HepG2 (cell line): ENCODE measurements at regions not wholly inside any gene's neighbourhood (a gene's known extent, or its start where the extent isn't known, plus 50 kb on each side); places are given as distances from the start of the nearest gene placed in this dataset.
A peak's percentile ranks its signal among the peaks of the same experiment; 100 is the strongest.

Source experiments
- ARNTL ChIP-seq: sonication (generic); formaldehyde crosslinking; IDR thresholded peaks from 2 replicates; pipeline ENCODE4 v1.4.0; 2020; ENCODE audit warnings: mild to moderate bottlenecking, missing genetic modification reagents
- ATF7 ChIP-seq, 2 experiments: fragments of 450-650 bp in 1 of 2; sonication (generic) in 1 of 2; formaldehyde crosslinking in 1 of 2; IDR thresholded peaks; 2 replicates each; pipeline versions ENCODE4 v1.4.0 to v1.6.1; 2016 to 2020; ENCODE audit warnings: antibody characterized with exemption in 1 of 2, mild to moderate bottlenecking in 1 of 2, missing genetic modification reagents in 1 of 2
- BRD4 ChIP-seq: sonication (generic); formaldehyde crosslinking; IDR thresholded peaks from 2 replicates; pipeline ENCODE4 v1.4.0; 2020; ENCODE audit warnings: missing genetic modification reagents
- FOSL2 ChIP-seq: sonication (generic); formaldehyde crosslinking; IDR thresholded peaks from 2 replicates; pipeline ENCODE4 v1.4.0; 2020; ENCODE audit warnings: missing genetic modification reagents
- FOXO4 ChIP-seq: sonication (generic); formaldehyde crosslinking; conservative IDR thresholded peaks from 2 replicates; pipeline ENCODE4 v1.8.1; 2023; ENCODE audit warnings: missing genetic modification reagents
- GATAD2A ChIP-seq: IDR thresholded peaks from 2 replicates; pipeline ENCODE4 v1.6.1; 2016
- GTF3A ChIP-seq: sonication (generic); formaldehyde crosslinking; conservative IDR thresholded peaks from 2 replicates; pipeline ENCODE4 v1.4.0; 2020; ENCODE audit warnings: mild to moderate bottlenecking, missing genetic modification reagents
- HCFC1 ChIP-seq: fragments of 150-350 bp; IDR thresholded peaks from 2 replicates; pipeline ENCODE4 v1.6.1; 2014; ENCODE audit warnings: low read depth, low read length
- HNRNPH1 ChIP-seq: fragments of 200-400 bp; formaldehyde crosslinking; optimal IDR thresholded peaks from 2 replicates; pipeline ENCODE3; 2017; ENCODE audit warnings: mild to moderate bottlenecking, low read depth, low read length
- HOXA3 ChIP-seq: sonication (generic); formaldehyde crosslinking; IDR thresholded peaks from 2 replicates; pipeline ENCODE4 v1.5.0; 2020; ENCODE audit warnings: missing genetic modification reagents
- JARID2 ChIP-seq: sonication (generic); formaldehyde crosslinking; IDR thresholded peaks from 2 replicates; pipeline ENCODE4 v1.8.1; 2023; ENCODE audit warnings: missing genetic modification reagents, inconsistent platforms; ENCODE audit not compliant: insufficient replicate concordance
- KLF6 ChIP-seq: IDR thresholded peaks from 2 replicates; pipeline ENCODE4 v1.8.0; 2016; ENCODE audit warnings: missing biosample characterization, missing genetic modification reagents
- MAFF ChIP-seq: IDR thresholded peaks from 2 replicates; pipeline ENCODE4 v1.6.1; 2011; ENCODE audit warnings: low read depth, low read length, improper control_type of control experiment
- MEIS1 ChIP-seq: sonication (generic); formaldehyde crosslinking; IDR thresholded peaks from 2 replicates; pipeline ENCODE4 v1.9.0; 2021; ENCODE audit warnings: mild to moderate bottlenecking, missing genetic modification reagents, moderate library complexity, borderline replicate concordance
- NFE2L1 ChIP-seq: sonication (generic); formaldehyde crosslinking; IDR thresholded peaks from 2 replicates; pipeline ENCODE4 v1.4.0; 2020; ENCODE audit warnings: missing genetic modification reagents, mild to moderate bottlenecking, borderline replicate concordance
- PHF5A ChIP-seq: IDR thresholded peaks from one replicate; pipeline ENCODE4 v1.6.1; 2018; ENCODE audit warnings: low read depth, missing genetic modification reagents; ENCODE audit not compliant: unreplicated experiment
- RBM39 ChIP-seq: fragments of 200-400 bp; formaldehyde crosslinking; IDR thresholded peaks from one replicate; pipeline ENCODE4 v1.6.1; 2018; ENCODE audit warnings: antibody characterized with exemption, mild to moderate bottlenecking, low read depth, low read length; ENCODE audit not compliant: poor library complexity, severe bottlenecking
- SP2 ChIP-seq: sonication (generic); formaldehyde crosslinking; IDR thresholded peaks from 2 replicates; pipeline ENCODE4 v1.5.1; 2020; ENCODE audit warnings: mild to moderate bottlenecking, missing genetic modification reagents
- SRY ChIP-seq: sonication (generic); formaldehyde crosslinking; IDR thresholded peaks from 2 replicates; pipeline ENCODE4 v1.8.0; 2022; ENCODE audit warnings: mild to moderate bottlenecking, missing genetic modification reagents
- ZBTB49 ChIP-seq: sonication (generic); formaldehyde crosslinking; IDR thresholded peaks from 2 replicates; pipeline ENCODE4 v1.4.0; 2020; ENCODE audit warnings: missing genetic modification reagents, borderline replicate concordance
- ZMAT3 ChIP-seq: sonication (generic); formaldehyde crosslinking; conservative IDR thresholded peaks from 2 replicates; pipeline ENCODE4 v1.7.0; 2021; ENCODE audit warnings: missing genetic modification reagents
- ZNF124 ChIP-seq: sonication (generic); formaldehyde crosslinking; IDR thresholded peaks from 2 replicates; pipeline ENCODE4 v1.4.0; 2020; ENCODE audit warnings: missing genetic modification reagents
- ZNF143 ChIP-seq: sonication (generic); formaldehyde crosslinking; IDR thresholded peaks from 2 replicates; pipeline ENCODE4 v1.4.0; 2020; ENCODE audit warnings: missing genetic modification reagents
- ZNF333 ChIP-seq: sonication (generic); formaldehyde crosslinking; IDR thresholded peaks from 2 replicates; pipeline ENCODE4 v1.4.0; 2020; ENCODE audit warnings: mild to moderate bottlenecking, missing genetic modification reagents, borderline replicate concordance
- TF ChIP-seq, protein P1 (sequence below): IDR thresholded peaks from 2 replicates; pipeline ENCODE4 v1.6.1; 2016; ENCODE audit warnings: low read depth, borderline replicate concordance
- TF ChIP-seq, protein P2 (sequence below): sonication (generic); formaldehyde crosslinking; IDR thresholded peaks from 2 replicates; pipeline ENCODE4 v1.4.0; 2020; ENCODE audit warnings: low read depth, missing genetic modification reagents

GRCh38 chr5:96316487-96316886, 116.6 kb downstream of the PCSK1 start (continued):
- TF ChIP-seq FOSL2: 0 out of 2 replicates have a peak, but pooled peaks have one; percentile 29
- no peak for TF ChIP-seq BRD4 (CRISPR knock-in tag)
- TF ChIP-seq SRY (CRISPR knock-in tag): no peak
- TF ChIP-seq ZNF143 (CRISPR knock-in tag): no peak
- TF ChIP-seq ZNF124 (CRISPR knock-in tag): no peak
- TF ChIP-seq HOXA3 (CRISPR knock-in tag): no peak
- TF ChIP-seq MEIS1 (CRISPR knock-in tag): no peak
- no peak for TF ChIP-seq FOXO4 (CRISPR knock-in tag)
- no peak for TF ChIP-seq KLF6 (CRISPR knock-in tag)
- no peak for TF ChIP-seq HCFC1
- TF ChIP-seq, protein P1, sequence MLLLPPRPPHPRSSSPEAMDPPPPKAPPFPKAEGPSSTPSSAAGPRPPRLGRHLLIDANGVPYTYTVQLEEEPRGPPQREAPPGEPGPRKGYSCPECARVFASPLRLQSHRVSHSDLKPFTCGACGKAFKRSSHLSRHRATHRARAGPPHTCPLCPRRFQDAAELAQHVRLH (CRISPR knock-in tag): no peak
- TF ChIP-seq JARID2 (CRISPR knock-in tag): no peak
- no peak for TF ChIP-seq NFE2L1 (CRISPR knock-in tag)
- TF ChIP-seq ATF7 (IDR thresholded peaks at IDR 0.05): no peak
- TF ChIP-seq ATF7 (CRISPR knock-in tag; IDR thresholded peaks at IDR 0.05): no peak
- no peak for TF ChIP-seq MAFF
- TF ChIP-seq ZBTB49: no peak
- TF ChIP-seq RBM39: no peak
- TF ChIP-seq, protein P2, sequence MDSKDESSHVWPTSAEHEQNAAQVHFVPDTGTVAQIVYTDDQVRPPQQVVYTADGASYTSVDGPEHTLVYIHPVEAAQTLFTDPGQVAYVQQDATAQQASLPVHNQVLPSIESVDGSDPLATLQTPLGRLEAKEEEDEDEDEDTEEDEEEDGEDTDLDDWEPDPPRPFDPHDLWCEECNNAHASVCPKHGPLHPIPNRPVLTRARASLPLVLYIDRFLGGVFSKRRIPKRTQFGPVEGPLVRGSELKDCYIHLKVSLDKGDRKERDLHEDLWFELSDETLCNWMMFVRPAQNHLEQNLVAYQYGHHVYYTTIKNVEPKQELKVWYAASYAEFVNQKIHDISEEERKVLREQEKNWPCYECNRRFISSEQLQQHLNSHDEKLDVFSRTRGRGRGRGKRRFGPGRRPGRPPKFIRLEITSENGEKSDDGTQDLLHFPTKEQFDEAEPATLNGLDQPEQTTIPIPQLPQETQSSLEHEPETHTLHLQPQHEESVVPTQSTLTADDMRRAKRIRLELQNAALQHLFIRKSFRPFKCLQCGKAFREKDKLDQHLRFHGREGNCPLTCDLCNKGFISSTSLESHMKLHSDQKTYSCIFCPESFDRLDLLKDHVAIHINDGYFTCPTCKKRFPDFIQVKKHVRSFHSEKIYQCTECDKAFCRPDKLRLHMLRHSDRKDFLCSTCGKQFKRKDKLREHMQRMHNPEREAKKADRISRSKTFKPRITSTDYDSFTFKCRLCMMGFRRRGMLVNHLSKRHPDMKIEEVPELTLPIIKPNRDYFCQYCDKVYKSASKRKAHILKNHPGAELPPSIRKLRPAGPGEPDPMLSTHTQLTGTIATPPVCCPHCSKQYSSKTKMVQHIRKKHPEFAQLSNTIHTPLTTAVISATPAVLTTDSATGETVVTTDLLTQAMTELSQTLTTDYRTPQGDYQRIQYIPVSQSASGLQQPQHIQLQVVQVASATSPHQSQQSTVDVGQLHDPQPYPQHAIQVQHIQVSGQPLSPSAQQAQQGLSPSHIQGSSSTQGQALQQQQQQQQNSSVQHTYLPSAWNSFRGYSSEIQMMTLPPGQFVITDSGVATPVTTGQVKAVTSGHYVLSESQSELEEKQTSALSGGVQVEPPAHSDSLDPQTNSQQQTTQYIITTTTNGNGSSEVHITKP: no peak
- TF ChIP-seq HNRNPH1: no peak
- no peak for TF ChIP-seq SP2 (CRISPR knock-in tag)
- no peak for TF ChIP-seq GTF3A
- no peak for TF ChIP-seq ZMAT3 (CRISPR knock-in tag)
- no peak for TF ChIP-seq ZNF333 (CRISPR knock-in tag)
- no peak for TF ChIP-seq ARNTL (CRISPR knock-in tag)
- peak; percentile 34 for TF ChIP-seq GATAD2A
- no peak for TF ChIP-seq PHF5A (CRISPR knock-in tag)
